Natural killer cell (primary cell): ENCODE measurements at regions not wholly inside any gene's neighbourhood (a gene's known extent, or its start where the extent isn't known, plus 50 kb on each side); places are given as distances from the start of the nearest gene placed in this dataset.

Experiments
- ATAC-seq, 3 donors: fragments of 150-1000 bp in 2 of 3; fragments of 200-7000 bp in 1 of 3; cut with Tn5 transposase; 1 replicate in 1 of 3; 2 replicates in 2 of 3; pipeline ENCODE4 v1.10.0; 2021; ENCODE audit warnings: mild to moderate bottlenecking in 2 of 3, moderate library complexity in 2 of 3
- DNase-seq, 2 donors: peaks; one replicate each; pipeline versions ENCODE4 v3.0.0 to v3.0.0-alpha.2; 2013 to 2021; ENCODE audit warnings: mixed read lengths in 1 of 2
- H3K27ac ChIP-seq: one replicate; pipeline ENCODE4 v1.5.1; 2013; ENCODE audit warnings: mild to moderate bottlenecking, low read length
- H3K27me3 ChIP-seq: one replicate; pipeline ENCODE4 v1.6.1; 2013; ENCODE audit warnings: low read length; ENCODE audit not compliant: control insufficient read depth, insufficient read depth
- H3K36me3 ChIP-seq: one replicate; pipeline ENCODE4 v1.6.1; 2013; ENCODE audit warnings: low read length; ENCODE audit not compliant: control insufficient read depth, insufficient read depth
- H3K4me1 ChIP-seq: one replicate; pipeline ENCODE4 v1.6.1; 2013; ENCODE audit warnings: low read length; ENCODE audit not compliant: control insufficient read depth, insufficient read depth
- H3K4me3 ChIP-seq: one replicate; pipeline ENCODE4 v1.5.1; 2013; ENCODE audit warnings: low read length
- H3K9me3 ChIP-seq: one replicate; pipeline ENCODE4 v1.6.1; 2013; ENCODE audit warnings: low read length; ENCODE audit not compliant: control insufficient read depth, insufficient read depth
- H3K27ac Mint-ChIP-seq, 2 donors: one replicate each; pipeline ENCODE4 v1.8.0; 2022; ENCODE audit warnings: mild to moderate bottlenecking in 2 of 2, mixed read lengths in 2 of 2, moderate library complexity in 1 of 2
- H3K27me3 Mint-ChIP-seq, 2 donors: one replicate each; pipeline ENCODE4 v1.8.0; 2022; ENCODE audit warnings: low read depth in 2 of 2, mixed read lengths in 2 of 2
- H3K36me3 Mint-ChIP-seq: one replicate; pipeline ENCODE4 v1.8.0; 2022; ENCODE audit warnings: mixed read lengths
- H3K4me1 Mint-ChIP-seq, 2 donors: one replicate each; pipeline ENCODE4 v1.8.0; 2022; ENCODE audit warnings: mixed read lengths in 2 of 2
- H3K4me3 Mint-ChIP-seq: one replicate; pipeline ENCODE4 v1.8.0; 2022; ENCODE audit warnings: mild to moderate bottlenecking, moderate library complexity, mixed read lengths
- H3K9me3 Mint-ChIP-seq, 2 donors: one replicate each; pipeline ENCODE4 v1.8.0; 2022; ENCODE audit warnings: mixed read lengths in 2 of 2
- CTCF ChIP-seq: fragments of 200-600 bp; IDR thresholded peaks from one replicate; pipeline ENCODE4 v1.8.0; 2022; ENCODE audit warnings: antibody characterized with exemption
- WGBS: methylation state at CpG from one replicate; pipeline ENCODE4 v1.1.7; 2013; ENCODE audit warnings: missing lambda C conversion rate; ENCODE audit not compliant: insufficient coverage; 5-methylcytosine and 5-hydroxymethylcytosine counted together
- intact Hi-C: fragments of 100-400 bp; cut with micrococcal nuclease; formaldehyde crosslinking; loops from one replicate; pipeline ENCODE4 v1.14.2; 2022

GRCh38 chr9:34809504-34810186 is 99.7 kb upstream of the CCL21 start:
- H3K36me3 ChIP-seq: no peaks in the 10 kb centered on the region
- WGBS: 19% methylated on average over 70 of the region's 70 CpGs
- no peaks in the 10 kb centered on the region for H3K9me3 Mint-ChIP-seq
- no peak overlapping the region for H3K27ac Mint-ChIP-seq
- peaks cover 15% of the 10 kb centered on the region for H3K27me3 ChIP-seq
- TF ChIP-seq CTCF: no peak
- H3K4me3 ChIP-seq: no peak overlapping the region
- H3K4me1 ChIP-seq: no peaks in the 10 kb centered on the region
- intact Hi-C loops: no loop called here
- ATAC-seq: no peak
- H3K27me3 Mint-ChIP-seq: peaks cover 39 to 76% of the 10 kb centered on the region in 2 donors
- no peak overlapping the region for H3K27ac ChIP-seq
- H3K4me1 Mint-ChIP-seq: no peaks in the 10 kb centered on the region
- no peak overlapping the region for H3K4me3 Mint-ChIP-seq
- H3K9me3 ChIP-seq: no peaks in the 10 kb centered on the region
- DNase-seq: no peak
- H3K36me3 Mint-ChIP-seq: no peaks in the 10 kb centered on the region

DNA sequence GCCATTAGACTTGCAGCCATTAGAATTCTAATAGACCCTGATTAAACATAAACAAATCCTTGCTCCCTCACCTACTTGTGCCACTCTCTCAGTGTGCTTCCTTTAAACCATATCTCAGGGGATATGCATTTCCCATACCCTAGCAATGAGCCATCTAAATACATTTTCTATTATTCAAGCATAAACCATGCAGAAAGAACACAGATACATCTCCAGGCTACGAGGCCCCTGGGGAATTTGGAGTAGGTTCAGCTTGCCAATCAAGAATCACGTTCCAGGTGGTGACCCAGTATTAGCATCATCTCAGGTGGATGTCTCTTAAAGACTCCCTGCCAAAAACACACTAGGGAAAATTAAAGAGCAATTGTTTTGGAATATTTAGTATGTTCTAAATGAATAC is 93.0 kb upstream of the CCL21 start:
- no peak for TF ChIP-seq CTCF
- WGBS: 20% methylated on average over 1 of the region's 2 CpGs
- Mint-ChIP-seq H3K27ac (no peak overlapping the region), H3K27me3 (peaks cover 26 to 48% of the 10 kb centered on the region in 2 donors), H3K4me1 (no peaks in the 10 kb centered on the region), H3K9me3 (no peaks in the 10 kb centered on the region), H3K4me3 (no peak overlapping the region), H3K36me3 (no peaks in the 10 kb centered on the region)
- peaks cover 3% of the 10 kb centered on the region for H3K27me3 ChIP-seq
- DNase-seq: no peak
- intact Hi-C loops: no loop called here
- no peak overlapping the region for H3K27ac ChIP-seq
- H3K9me3 ChIP-seq: no peaks in the 10 kb centered on the region
- no peak for ATAC-seq
- no peaks in the 10 kb centered on the region for H3K36me3 ChIP-seq
- H3K4me3 ChIP-seq: no peak overlapping the region
- H3K4me1 ChIP-seq: no peaks in the 10 kb centered on the region

GRCh38 chr9:34797367-34797766 is 87.4 kb upstream of the CCL21 start:
- ATAC-seq (no peak), DNase-seq (no peak)
- peaks cover 14 to 58% of the 10 kb centered on the region in 2 donors for H3K27me3 Mint-ChIP-seq
- Histone ChIP-seq H3K27ac (no peak overlapping the region), H3K36me3 (no peaks in the 10 kb centered on the region), H3K9me3 (no peaks in the 10 kb centered on the region), H3K4me3 (no peak overlapping the region), H3K27me3 (peaks cover 3% of the 10 kb centered on the region), H3K4me1 (no peaks in the 10 kb centered on the region)
- no peak overlapping the region for H3K27ac Mint-ChIP-seq
- 82% methylated on average over 14 of the region's 14 CpGs for WGBS
- no peak overlapping the region for H3K4me3 Mint-ChIP-seq
- intact Hi-C loops: no loop called here
- H3K9me3 Mint-ChIP-seq: no peaks in the 10 kb centered on the region
- no peaks in the 10 kb centered on the region for H3K4me1 Mint-ChIP-seq
- no peak for TF ChIP-seq CTCF
- H3K36me3 Mint-ChIP-seq: no peaks in the 10 kb centered on the region

DNA sequence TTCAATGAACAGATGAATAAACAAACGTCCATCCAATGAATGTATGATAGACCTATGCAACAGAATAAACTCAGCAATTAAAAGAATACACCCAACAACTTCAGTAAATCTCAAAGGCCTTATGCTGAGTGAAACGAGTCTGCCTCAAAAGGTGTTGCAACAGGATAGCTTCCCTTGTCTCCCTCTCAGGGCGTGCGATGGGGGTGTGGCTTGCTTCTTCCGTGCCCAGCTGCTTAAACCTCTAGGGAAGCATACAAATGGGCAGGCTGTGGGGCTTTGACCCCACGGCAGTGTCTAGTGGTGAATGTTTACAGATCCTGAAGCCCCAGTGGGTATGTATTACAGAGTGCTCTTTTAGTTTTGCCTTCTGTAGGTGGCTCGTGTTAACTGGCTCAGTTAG is 87.0 kb upstream of the CCL21 start:
- no peak overlapping the region for H3K4me3 ChIP-seq
- Mint-ChIP-seq H3K9me3 (no peaks in the 10 kb centered on the region), H3K27ac (no peak overlapping the region), H3K27me3 (peaks cover 10 to 56% of the 10 kb centered on the region in 2 donors), H3K4me3 (no peak overlapping the region), H3K36me3 (no peaks in the 10 kb centered on the region), H3K4me1 (no peaks in the 10 kb centered on the region)
- H3K4me1 ChIP-seq: no peaks in the 10 kb centered on the region
- H3K36me3 ChIP-seq: no peaks in the 10 kb centered on the region
- no peak for ATAC-seq
- intact Hi-C loops: no loop called here
- H3K9me3 ChIP-seq: no peaks in the 10 kb centered on the region
- no peak overlapping the region for H3K27ac ChIP-seq
- H3K27me3 ChIP-seq: peaks cover 3% of the 10 kb centered on the region
- DNase-seq: no peak
- no peak for TF ChIP-seq CTCF
- 32% methylated on average over 7 of the region's 7 CpGs for WGBS
